Peyer's patch (tissue), 4 donors: ENCODE measurements at regions not wholly inside any gene's neighbourhood (a gene's known extent, or its start where the extent isn't known, plus 50 kb on each side); places are given as distances from the start of the nearest gene placed in this dataset.

Source experiments
- DNase-seq, 3 donors: peaks; one replicate each; pipeline ENCODE4 v3.0.0-alpha.2; 2017 to 2019
- H3K27ac ChIP-seq, 4 donors: fragments of 200-600 bp; sonication (generic); one replicate each; pipeline ENCODE4 v1.5.1; 2016 to 2019
- H3K27me3 ChIP-seq, 2 donors: fragments of 200-600 bp; sonication (generic); one replicate each; pipeline ENCODE4 v1.5.1; 2019
- H3K36me3 ChIP-seq, 3 donors: fragments of 200-600 bp; sonication (generic); one replicate each; pipeline ENCODE4 v1.5.1; 2016 to 2019
- H3K4me1 ChIP-seq, 4 donors: fragments of 200-600 bp; sonication (generic); one replicate each; pipeline ENCODE4 v1.5.1; 2016 to 2019
- H3K4me3 ChIP-seq, 4 donors: fragments of 200-600 bp; sonication (generic); 1 replicate in 3 of 4; 2 replicates in 1 of 4; pipeline ENCODE4 v1.5.1; 2016 to 2019; ENCODE audit warnings: mild to moderate bottlenecking in 1 of 4
- H3K9me3 ChIP-seq, 4 donors: fragments of 200-600 bp; sonication (generic); one replicate each; pipeline ENCODE4 v1.5.1; 2016 to 2019; ENCODE audit warnings: mild to moderate bottlenecking in 1 of 4
- POLR2A ChIP-seq, 2 donors: fragments of 450-650 bp; IDR thresholded peaks; one replicate each; pipeline ENCODE4 v1.5.1; 2017; ENCODE audit warnings: antibody characterized with exemption in 2 of 2, mild to moderate bottlenecking in 2 of 2, moderate library complexity in 2 of 2
- TF ChIP-seq, protein P1 (sequence below), 6 experiments: fragments of 450-650 bp in 4 of 6; fragments of 200-600 bp in 2 of 6; sonication (generic) in 1 of 6; IDR thresholded peaks; one replicate each; pipeline ENCODE4 v1.5.1; 2017 to 2019; ENCODE audit warnings: antibody characterized with exemption in 6 of 6, mild to moderate bottlenecking in 3 of 6, moderate library complexity in 1 of 6

DNA sequence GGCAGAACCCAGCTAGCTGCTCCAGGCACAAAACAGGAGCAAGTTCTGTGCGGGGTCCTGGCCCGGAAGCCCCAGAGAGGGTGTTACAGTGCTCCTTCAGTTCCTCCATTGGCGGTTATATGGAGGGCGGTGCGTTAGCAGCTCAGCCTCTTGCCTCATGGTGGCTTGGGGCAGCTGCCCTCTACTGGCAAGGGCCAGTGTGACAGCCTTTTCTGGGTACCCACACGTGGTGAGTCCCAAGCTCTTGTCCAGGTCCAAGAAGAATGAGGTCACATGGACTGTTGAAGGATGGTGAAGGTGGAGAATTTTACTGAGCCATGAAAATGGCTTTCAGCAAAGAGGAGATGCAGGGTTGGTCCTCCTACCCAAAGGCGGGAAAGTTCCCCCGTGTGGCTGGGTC lies 100.5 kb downstream of the WT1 start:
- Histone ChIP-seq H3K4me3 (no peak overlapping the region), H3K27me3 (no peaks in the 10 kb centered on the region), H3K4me1 (no peaks in the 10 kb centered on the region), H3K9me3 (peaks cover 0 to 5% (median 0%) of the 10 kb centered on the region in 4 donors), H3K36me3 (no peaks in the 10 kb centered on the region), H3K27ac (no peak overlapping the region)
- no peak for TF ChIP-seq POLR2A (IDR thresholded peaks at IDR 0.05)
- TF ChIP-seq, protein P1, sequence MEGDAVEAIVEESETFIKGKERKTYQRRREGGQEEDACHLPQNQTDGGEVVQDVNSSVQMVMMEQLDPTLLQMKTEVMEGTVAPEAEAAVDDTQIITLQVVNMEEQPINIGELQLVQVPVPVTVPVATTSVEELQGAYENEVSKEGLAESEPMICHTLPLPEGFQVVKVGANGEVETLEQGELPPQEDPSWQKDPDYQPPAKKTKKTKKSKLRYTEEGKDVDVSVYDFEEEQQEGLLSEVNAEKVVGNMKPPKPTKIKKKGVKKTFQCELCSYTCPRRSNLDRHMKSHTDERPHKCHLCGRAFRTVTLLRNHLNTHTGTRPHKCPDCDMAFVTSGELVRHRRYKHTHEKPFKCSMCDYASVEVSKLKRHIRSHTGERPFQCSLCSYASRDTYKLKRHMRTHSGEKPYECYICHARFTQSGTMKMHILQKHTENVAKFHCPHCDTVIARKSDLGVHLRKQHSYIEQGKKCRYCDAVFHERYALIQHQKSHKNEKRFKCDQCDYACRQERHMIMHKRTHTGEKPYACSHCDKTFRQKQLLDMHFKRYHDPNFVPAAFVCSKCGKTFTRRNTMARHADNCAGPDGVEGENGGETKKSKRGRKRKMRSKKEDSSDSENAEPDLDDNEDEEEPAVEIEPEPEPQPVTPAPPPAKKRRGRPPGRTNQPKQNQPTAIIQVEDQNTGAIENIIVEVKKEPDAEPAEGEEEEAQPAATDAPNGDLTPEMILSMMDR (IDR thresholded peaks at IDR 0.05) = peak in 1 of 6 experiments; percentile 23
- no peak for DNase-seq
